Endothelial cell of umbilical vein (primary cell): ENCODE measurements at regions not wholly inside any gene's neighbourhood (a gene's known extent, or its start where the extent isn't known, plus 50 kb on each side); places are given as distances from the start of the nearest gene placed in this dataset.

ENCODE experiments used
- BruUV-seq: library from RNA; stranded (reverse); fragments of 400-500 nt; replicated peaks from 2 replicates; lab custom pipeline; 2021; lab: Mats Ljungman, UMichigan
- CTCF ChIA-PET: fragments of 300-600, 350-600 bp; sonication (Branson Sonifier 250); formaldehyde crosslinking; loops from one replicate; lab custom pipeline; 2021; ENCODE audit warnings: antibody characterized with exemption, inconsistent platforms; lab: Charles Lee
- POLR2A ChIA-PET: fragments of 300-600, 350-600 bp; sonication (Branson Sonifier 250); formaldehyde crosslinking; loops from one replicate; lab custom pipeline; 2021; ENCODE audit warnings: antibody characterized with exemption, inconsistent platforms; lab: Charles Lee
- DNase-seq: peaks from one replicate; pipeline ENCODE4 v3.0.0-alpha.2; 2011; ENCODE audit warnings: low read depth, low spot score
- FAIRE-seq: peaks from 2 replicates; lab custom pipeline; 2011; peaks lifted over from hg19 to GRCh38; lab: Jason Lieb, UNC
- H2AFZ ChIP-seq: 2 replicates; pipeline ENCODE4 v1.6.0; 2012; ENCODE audit warnings: low read depth, low read length, control low read depth, inconsistent platforms
- H3K27ac ChIP-seq: 2 replicates; pipeline ENCODE4 v1.5.1; 2011; ENCODE audit warnings: low read depth, mild to moderate bottlenecking, control low read depth, low read length, moderate library complexity; ENCODE audit not compliant: insufficient read depth
- H3K27me3 ChIP-seq, 2 experiments: 2 replicates each; pipeline versions ENCODE4 v1.6.0 to v1.6.1; 2011; ENCODE audit warnings: low read length in 2 of 2, mixed read lengths in 1 of 2; ENCODE audit not compliant: control insufficient read depth in 2 of 2, insufficient read depth in 2 of 2
- H3K36me3 ChIP-seq, 2 experiments: 2 replicates in 1 of 2; 3 replicates in 1 of 2; pipeline ENCODE4 v1.5.1; 2011; ENCODE audit warnings: low read length in 2 of 2, mild to moderate bottlenecking in 1 of 2, moderate library complexity in 1 of 2; ENCODE audit not compliant: control insufficient read depth in 2 of 2, insufficient read depth in 2 of 2; ENCODE audit errors: extremely low read depth in 1 of 2
- H3K4me1 ChIP-seq: 3 replicates; pipeline ENCODE4 v1.5.1; 2011; ENCODE audit warnings: mild to moderate bottlenecking, low read length; ENCODE audit not compliant: control insufficient read depth, insufficient read depth; ENCODE audit errors: extremely low read depth
- H3K4me2 ChIP-seq: 2 replicates; pipeline ENCODE4 v1.6.1; 2011; ENCODE audit warnings: low read length, control low read depth, mixed read lengths; ENCODE audit not compliant: insufficient read depth
- H3K4me3 ChIP-seq, 3 experiments: fragments of 200-600 bp in 1 of 3; sonication (generic), shearing (Covaris generic) in 1 of 3; replicated peaks in 1 of 3; 2 replicates each; pipeline ENCODE4 v1.5.1; 2011 to 2016; ENCODE audit warnings: control low read depth in 3 of 3, low read length in 3 of 3, mild to moderate bottlenecking in 2 of 3, inconsistent platforms in 1 of 3, low read depth in 1 of 3, moderate library complexity in 1 of 3; ENCODE audit not compliant: insufficient read depth in 1 of 3
- H3K79me2 ChIP-seq: 2 replicates; pipeline ENCODE4 v1.6.0; 2012; ENCODE audit warnings: low read length, inconsistent platforms; ENCODE audit not compliant: control insufficient read depth, insufficient read depth
- H3K9ac ChIP-seq: replicated peaks from 2 replicates; pipeline ENCODE3; 2011; ENCODE audit warnings: low read length, control low read depth; ENCODE audit not compliant: insufficient read depth; ENCODE audit errors: extremely low read depth
- H3K9me1 ChIP-seq: replicated peaks from 3 replicates; pipeline ENCODE4 v1.6.0; 2011; ENCODE audit warnings: mild to moderate bottlenecking, low read length; ENCODE audit not compliant: control insufficient read depth, insufficient read depth; ENCODE audit errors: extremely low read depth
- H3K9me3 ChIP-seq: replicated peaks from 2 replicates; pipeline ENCODE4 v1.5.1; 2012; ENCODE audit warnings: low read length, inconsistent platforms; ENCODE audit not compliant: control insufficient read depth, insufficient read depth
- H4K20me1 ChIP-seq: replicated peaks from 2 replicates; pipeline ENCODE3; 2011; ENCODE audit warnings: mild to moderate bottlenecking, low read length; ENCODE audit not compliant: control insufficient read depth, insufficient read depth; ENCODE audit errors: extremely low read depth
- CTCF ChIP-seq, 2 donors: IDR thresholded peaks; 1 replicate in 1 of 2; 2 replicates in 1 of 2; pipeline ENCODE4 v1.5.1; 2011; ENCODE audit warnings: low read length in 2 of 2, mild to moderate bottlenecking in 2 of 2, moderate library complexity in 2 of 2, control low read depth in 1 of 2, inconsistent platforms in 1 of 2, low read depth in 1 of 2; ENCODE audit not compliant: insufficient read depth in 1 of 2; ENCODE audit errors: extremely low read depth in 1 of 2
- EZH2 ChIP-seq: IDR thresholded peaks from 2 replicates; pipeline ENCODE4 v1.6.1; 2012; ENCODE audit warnings: borderline replicate concordance, low read depth, mild to moderate bottlenecking, moderate library complexity, low read length, inconsistent platforms; ENCODE audit not compliant: severe bottlenecking
- FOS ChIP-seq: IDR thresholded peaks from 2 replicates; pipeline ENCODE4 v1.6.1; 2011; ENCODE audit warnings: mild to moderate bottlenecking, low read length, moderate library complexity, borderline replicate concordance; ENCODE audit not compliant: insufficient read depth
- GATA2 ChIP-seq: IDR thresholded peaks from 2 replicates; pipeline ENCODE4 v1.7.0; 2011; ENCODE audit warnings: low read depth, mild to moderate bottlenecking, moderate library complexity, mixed read lengths, low read length; ENCODE audit not compliant: insufficient read length, insufficient read depth
- JUN ChIP-seq: IDR thresholded peaks from 2 replicates; pipeline ENCODE4 v1.6.1; 2011; ENCODE audit warnings: borderline replicate concordance, low read depth; ENCODE audit not compliant: insufficient read length, insufficient read depth
- MAX ChIP-seq: IDR thresholded peaks from 2 replicates; pipeline ENCODE4 v1.6.1; 2011; ENCODE audit not compliant: insufficient read depth, insufficient read length
- MYC ChIP-seq: IDR thresholded peaks from one replicate; pipeline ENCODE4 v1.6.1; 2011; ENCODE audit warnings: mild to moderate bottlenecking, low read depth, low read length
- POLR2A ChIP-seq: IDR thresholded peaks from 2 replicates; pipeline ENCODE4 v1.6.1; 2012; ENCODE audit warnings: low read depth, mild to moderate bottlenecking, control low read depth, low read length
- POLR2AphosphoS5 ChIP-seq: IDR thresholded peaks from 2 replicates; pipeline ENCODE4 v1.6.1; 2012; ENCODE audit warnings: low read depth, mild to moderate bottlenecking, control low read depth, low read length, moderate library complexity; ENCODE audit not compliant: insufficient read depth
- dilution Hi-C: fragments of 300-500 bp; cut with MboI; formaldehyde crosslinking; loops from one replicate; pipeline ENCODE4 v1.15.0; 2019; ENCODE audit warnings: low sequenced_read_pairs; ENCODE audit not compliant: extremely low pct_ligation_motif_present
- intact Hi-C: fragments of 100-400 bp; cut with micrococcal nuclease; formaldehyde crosslinking; loops from one replicate; pipeline ENCODE4 v1.10.0; 2022

- H3K9ac ChIP-seq, result no peak overlapping the region
- POLR2A ChIA-PET, result no interaction called here
Observed at GRCh38 chr4:159555873-159556272, 453.0 kb downstream of the RAPGEF2 start.

More at GRCh38 chr4:159555873-159556272, 453.0 kb downstream of the RAPGEF2 start:
- Histone ChIP-seq H4K20me1 (no peaks in the 10 kb centered on the region), H3K36me3 (no peaks in the 10 kb centered on the region), H3K9me1 (peaks cover 2% of the 10 kb centered on the region), H3K9me3 (no peaks in the 10 kb centered on the region), H3K4me1 (no peaks in the 10 kb centered on the region), H3K4me2 (no peak overlapping the region), H2AFZ (no peak overlapping the region), H3K27me3 (peaks cover 0 to 2% of the 10 kb centered on the region in 2 experiments), H3K27ac (no peak overlapping the region), H3K79me2 (no peaks in the 10 kb centered on the region), H3K4me3 (no peak overlapping the region)
- CTCF ChIA-PET, result no interaction called here
- BruUV-seq, result no TSS peak
- TF ChIP-seq MAX (no peak), JUN (no peak), POLR2AphosphoS5 (no peak), GATA2 (no peak), MYC (no peak), EZH2 (no peak), POLR2A (no peak), FOS (no peak), CTCF (IDR thresholded peaks at IDR 0.05; ENCODE audit: extremely low read depth in 1 of 2, insufficient read depth in 1 of 2, low read depth in 1 of 2, low read length in 2 of 2) (no peak)
- DNase-seq (no peak), FAIRE-seq (no peak)
- dilution Hi-C loops, result no loop called here
- intact Hi-C loops, result no loop called here
